B cell (primary cell): ENCODE measurements at regions not wholly inside any gene's neighbourhood (a gene's known extent, or its start where the extent isn't known, plus 50 kb on each side); places are given as distances from the start of the nearest gene placed in this dataset.

Experiments used
- ATAC-seq: fragments of 200-7000 bp; cut with Tn5 transposase; one replicate; pipeline ENCODE4 v1.10.0; 2021; ENCODE audit warnings: low read depth, mild to moderate bottlenecking, moderate number of reproducible peaks, moderate library complexity
- CTCF ChIA-PET: fragments of 350-600 bp; sonication (Branson Sonifier 250); formaldehyde crosslinking; loops from one replicate; lab custom pipeline; 2021; ENCODE audit warnings: antibody characterized with exemption, inconsistent platforms; lab: Charles Lee
- POLR2A ChIA-PET: fragments of 350-600 bp; sonication (Branson Sonifier 250); formaldehyde crosslinking; loops from one replicate; lab custom pipeline; 2021; ENCODE audit warnings: antibody characterized with exemption; lab: Charles Lee
- DNase-seq: peaks from one replicate; pipeline ENCODE4 v3.0.0; 2013
- H2AFZ ChIP-seq: 2 replicates; pipeline ENCODE4 v1.6.1; 2012; ENCODE audit warnings: mild to moderate bottlenecking, low read depth, low read length; ENCODE audit not compliant: insufficient read depth, poor library complexity, severe bottlenecking
- H3K27ac ChIP-seq, 2 donors: 1 replicate in 1 of 2; 2 replicates in 1 of 2; pipeline ENCODE4 v1.5.1; 2012 to 2013; ENCODE audit warnings: low read length in 2 of 2, mild to moderate bottlenecking in 2 of 2, moderate library complexity in 1 of 2
- H3K27me3 ChIP-seq, 4 experiments: fragments of 200-600 bp in 1 of 4; sonication (generic) in 1 of 4; replicated peaks in 1 of 4; 1 replicate in 2 of 4; 2 replicates in 2 of 4; pipeline versions ENCODE4 v1.6.1 to v1.7.0; 2013 to 2016; ENCODE audit warnings: low read length in 3 of 4, mild to moderate bottlenecking in 2 of 4, mixed read lengths in 1 of 4, moderate library complexity in 1 of 4; ENCODE audit not compliant: insufficient read depth in 4 of 4, control insufficient read depth in 3 of 4; ENCODE audit errors: control extremely low read depth in 1 of 4
- H3K36me3 ChIP-seq, 2 experiments: replicated peaks in 1 of 2; 1 replicate in 1 of 2; 2 replicates in 1 of 2; pipeline versions ENCODE4 v1.6.1 to v1.7.1; 2013; ENCODE audit warnings: low read length in 1 of 2; ENCODE audit not compliant: insufficient read depth in 2 of 2, control insufficient read depth in 1 of 2; ENCODE audit errors: control extremely low read depth in 1 of 2, extremely low read depth in 1 of 2
- H3K4me1 ChIP-seq, 2 donors: fragments of 200-600 bp in 1 of 2; sonication (generic) in 1 of 2; 1 replicate in 1 of 2; 2 replicates in 1 of 2; pipeline versions ENCODE4 v1.5.1 to v1.6.1; 2013 to 2017; ENCODE audit warnings: low read length in 2 of 2; ENCODE audit not compliant: control insufficient read depth in 2 of 2, insufficient read depth in 2 of 2
- H3K4me2 ChIP-seq: replicated peaks from 2 replicates; pipeline ENCODE3; 2012; ENCODE audit warnings: mild to moderate bottlenecking, low read depth, low read length; ENCODE audit not compliant: poor library complexity, severe bottlenecking
- H3K4me3 ChIP-seq, 5 experiments: fragments of 200-600 bp in 1 of 5; sonication (generic) in 1 of 5; 1 replicate in 3 of 5; 2 replicates in 2 of 5; pipeline versions ENCODE4 v1.5.1 to v1.7.0; 2011 to 2016; ENCODE audit warnings: low read length in 4 of 5, mild to moderate bottlenecking in 4 of 5, low read depth in 2 of 5, control low read depth in 1 of 5, moderate library complexity in 1 of 5; ENCODE audit not compliant: insufficient read depth in 1 of 5; ENCODE audit errors: control extremely low read depth in 1 of 5, extremely low read depth in 1 of 5
- H3K79me2 ChIP-seq: fragments of 200-600 bp; sonication (generic); one replicate; pipeline ENCODE4 v1.6.0; 2016; ENCODE audit warnings: low read length; ENCODE audit not compliant: control insufficient read depth, insufficient read depth
- H3K9ac ChIP-seq: fragments of 200-600 bp; sonication (generic); 2 replicates; pipeline ENCODE4 v1.6.1; 2017; ENCODE audit warnings: mild to moderate bottlenecking, low read length, moderate library complexity
- H3K9me3 ChIP-seq, 3 donors: one replicate each; pipeline versions ENCODE4 v1.6.1 to v1.7.1; 2013; ENCODE audit warnings: low read length in 2 of 3; ENCODE audit not compliant: control insufficient read depth in 2 of 3, insufficient read depth in 1 of 3; ENCODE audit errors: control extremely low read depth in 1 of 3
- H4K20me1 ChIP-seq: 2 replicates; pipeline ENCODE4 v1.6.0; 2012; ENCODE audit warnings: mild to moderate bottlenecking, low read length; ENCODE audit not compliant: insufficient read depth, control insufficient read depth, poor library complexity, severe bottlenecking
- H3K27ac Mint-ChIP-seq: one replicate; pipeline ENCODE4 v1.8.0; 2021; ENCODE audit warnings: mixed read lengths
- H3K27me3 Mint-ChIP-seq: one replicate; pipeline ENCODE4 v1.8.0; 2021; ENCODE audit warnings: mixed read lengths
- H3K4me1 Mint-ChIP-seq: one replicate; pipeline ENCODE4 v1.8.0; 2021; ENCODE audit warnings: mixed read lengths
- H3K4me3 Mint-ChIP-seq: one replicate; pipeline ENCODE4 v1.8.0; 2021; ENCODE audit warnings: mixed read lengths
- H3K9me3 Mint-ChIP-seq: one replicate; pipeline ENCODE4 v1.8.0; 2022; ENCODE audit warnings: mixed read lengths; ENCODE audit not compliant: insufficient read depth
- EZH2 ChIP-seq: IDR thresholded peaks from 2 replicates; pipeline ENCODE4 v1.6.1; 2012; ENCODE audit warnings: borderline replicate concordance, low read depth, mild to moderate bottlenecking, moderate library complexity, low read length; ENCODE audit not compliant: insufficient read depth, poor library complexity, severe bottlenecking
- WGBS: methylation state at CpG from one replicate; pipeline ENCODE4 v1.1.5; 2013; ENCODE audit warnings: missing lambda C conversion rate; ENCODE audit not compliant: insufficient coverage; 5-methylcytosine and 5-hydroxymethylcytosine counted together
- intact Hi-C: fragments of 100-400 bp; cut with micrococcal nuclease; formaldehyde crosslinking; loops from one replicate; pipeline ENCODE4 v1.10.0; 2022
- TF ChIP-seq, protein P1 (sequence below): fragments of 200-600 bp; IDR thresholded peaks from one replicate; pipeline ENCODE4 v1.8.0; 2022; ENCODE audit warnings: antibody characterized with exemption, mild to moderate bottlenecking

DNA sequence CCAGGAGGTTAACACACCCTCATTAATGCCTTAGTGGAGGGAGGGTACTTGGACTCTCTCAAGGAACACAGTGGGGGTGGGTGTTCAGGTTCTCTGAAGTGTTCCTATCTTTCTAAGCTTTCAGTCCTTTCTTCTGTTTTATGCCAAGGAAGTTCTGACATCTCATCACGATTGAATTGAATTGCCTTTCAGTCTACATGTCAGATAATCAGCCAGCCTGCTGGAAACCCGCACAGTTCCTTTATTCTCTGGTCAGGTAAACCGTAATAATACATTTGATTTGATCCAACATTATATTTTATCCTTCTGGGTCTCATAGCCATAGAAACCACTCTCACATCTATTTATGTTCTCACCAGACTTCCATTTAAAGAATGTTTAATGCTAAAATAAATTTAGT, 339.0 kb downstream of the RWDD3 start:
- no peak for DNase-seq
- H3K36me3 ChIP-seq: no peaks in the 10 kb centered on the region
- no peak overlapping the region for H3K27ac ChIP-seq
- intact Hi-C loops: no loop called here
- no peaks in the 10 kb centered on the region for H4K20me1 ChIP-seq
- H3K4me2 ChIP-seq: no peak overlapping the region
- H2AFZ ChIP-seq: no peak overlapping the region
- ChIA-PET POLR2A (no interaction called here), CTCF (no interaction called here)
- H3K27me3 ChIP-seq: no peaks in the 10 kb centered on the region
- H3K4me3 Mint-ChIP-seq: no peak overlapping the region
- H3K4me3 ChIP-seq: no peak overlapping the region
- H3K4me1 ChIP-seq: no peaks in the 10 kb centered on the region
- no peaks in the 10 kb centered on the region for H3K79me2 ChIP-seq
- TF ChIP-seq, protein P1, sequence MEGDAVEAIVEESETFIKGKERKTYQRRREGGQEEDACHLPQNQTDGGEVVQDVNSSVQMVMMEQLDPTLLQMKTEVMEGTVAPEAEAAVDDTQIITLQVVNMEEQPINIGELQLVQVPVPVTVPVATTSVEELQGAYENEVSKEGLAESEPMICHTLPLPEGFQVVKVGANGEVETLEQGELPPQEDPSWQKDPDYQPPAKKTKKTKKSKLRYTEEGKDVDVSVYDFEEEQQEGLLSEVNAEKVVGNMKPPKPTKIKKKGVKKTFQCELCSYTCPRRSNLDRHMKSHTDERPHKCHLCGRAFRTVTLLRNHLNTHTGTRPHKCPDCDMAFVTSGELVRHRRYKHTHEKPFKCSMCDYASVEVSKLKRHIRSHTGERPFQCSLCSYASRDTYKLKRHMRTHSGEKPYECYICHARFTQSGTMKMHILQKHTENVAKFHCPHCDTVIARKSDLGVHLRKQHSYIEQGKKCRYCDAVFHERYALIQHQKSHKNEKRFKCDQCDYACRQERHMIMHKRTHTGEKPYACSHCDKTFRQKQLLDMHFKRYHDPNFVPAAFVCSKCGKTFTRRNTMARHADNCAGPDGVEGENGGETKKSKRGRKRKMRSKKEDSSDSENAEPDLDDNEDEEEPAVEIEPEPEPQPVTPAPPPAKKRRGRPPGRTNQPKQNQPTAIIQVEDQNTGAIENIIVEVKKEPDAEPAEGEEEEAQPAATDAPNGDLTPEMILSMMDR: no peak
- no peak for TF ChIP-seq EZH2
- no peaks in the 10 kb centered on the region for H3K9me3 Mint-ChIP-seq
- no peak overlapping the region for H3K9ac ChIP-seq
- H3K4me1 Mint-ChIP-seq: no peaks in the 10 kb centered on the region
- no peaks in the 10 kb centered on the region for H3K9me3 ChIP-seq
- WGBS: 94% methylated on average over 3 of the region's 3 CpGs
- ATAC-seq: no peak
- H3K27ac Mint-ChIP-seq: no peak overlapping the region
- no peaks in the 10 kb centered on the region for H3K27me3 Mint-ChIP-seq

DNA sequence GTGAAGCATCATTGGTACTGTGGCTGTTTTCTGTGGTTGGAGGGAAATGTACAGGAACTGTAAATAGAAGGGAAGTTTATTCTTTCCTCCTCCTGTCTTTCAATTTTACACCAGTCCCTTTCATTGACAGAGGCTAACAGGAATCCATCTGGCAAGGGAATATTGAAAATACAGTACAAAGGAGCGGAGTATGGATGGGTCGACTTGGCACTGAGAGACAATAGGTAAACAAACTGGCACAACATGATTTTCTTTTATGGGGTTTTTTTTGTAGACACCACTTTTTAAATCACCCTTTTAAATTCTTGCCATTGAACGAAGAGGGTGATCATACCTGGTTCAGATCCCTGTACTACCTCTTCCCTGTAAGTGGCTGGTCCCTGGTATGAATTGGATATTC, 341.3 kb downstream of the RWDD3 start:
- ChIA-PET POLR2A (no interaction called here), CTCF (no interaction called here)
- ATAC-seq: no peak
- DNase-seq: no peak
- no peak overlapping the region for H3K9ac ChIP-seq
- no peak overlapping the region for H3K4me2 ChIP-seq
- no peaks in the 10 kb centered on the region for H3K27me3 ChIP-seq
- H3K4me1 ChIP-seq: no peaks in the 10 kb centered on the region
- Mint-ChIP-seq H3K27me3 (no peaks in the 10 kb centered on the region), H3K4me3 (no peak overlapping the region), H3K9me3 (no peaks in the 10 kb centered on the region), H3K27ac (no peak overlapping the region), H3K4me1 (no peaks in the 10 kb centered on the region)
- no peaks in the 10 kb centered on the region for H3K9me3 ChIP-seq
- no CpG with 5 or more reads among the region's 3 CpGs for WGBS
- no peak overlapping the region for H3K4me3 ChIP-seq
- no peak overlapping the region for H2AFZ ChIP-seq
- H3K36me3 ChIP-seq: no peaks in the 10 kb centered on the region
- no peak for TF ChIP-seq EZH2
- TF ChIP-seq, protein P1: no peak
- no peaks in the 10 kb centered on the region for H4K20me1 ChIP-seq
- H3K27ac ChIP-seq: no peak overlapping the region
- no peaks in the 10 kb centered on the region for H3K79me2 ChIP-seq
- intact Hi-C loops: no loop called here
